Tibial nerve (tissue), 4 donors: ENCODE measurements at regions not wholly inside any gene's neighbourhood (a gene's known extent, or its start where the extent isn't known, plus 50 kb on each side); places are given as distances from the start of the nearest gene placed in this dataset.

Experiments
- DNase-seq, 2 donors: peaks; one replicate each; pipeline ENCODE4 v3.0.0-alpha.2; 2019; ENCODE audit warnings: low spot score in 2 of 2
- H3K27ac ChIP-seq, 4 donors: fragments of 200-600 bp; sonication (generic) in 3 of 4; one replicate each; pipeline ENCODE4 v1.5.1; 2017 to 2019; ENCODE audit warnings: mild to moderate bottlenecking in 1 of 4
- H3K27me3 ChIP-seq, 2 donors: fragments of 200-600 bp; sonication (generic) in 1 of 2; one replicate each; pipeline versions ENCODE4 v1.5.1 to v1.6.0; 2017 to 2019
- H3K36me3 ChIP-seq, 3 donors: fragments of 200-600 bp; sonication (generic); one replicate each; pipeline ENCODE4 v1.5.1; 2018 to 2019
- H3K4me1 ChIP-seq, 4 donors: fragments of 200-600 bp; sonication (generic) in 3 of 4; one replicate each; pipeline ENCODE4 v1.5.1; 2017 to 2019
- H3K4me3 ChIP-seq, 4 donors: fragments of 200-600 bp; sonication (generic) in 3 of 4; one replicate each; pipeline ENCODE4 v1.5.1; 2017 to 2019; ENCODE audit warnings: mild to moderate bottlenecking in 1 of 4, moderate library complexity in 1 of 4
- H3K9me3 ChIP-seq, 4 donors: fragments of 200-600 bp; sonication (generic) in 3 of 4; one replicate each; pipeline ENCODE4 v1.5.1; 2017 to 2019
- CTCF ChIP-seq, 5 experiments: fragments of 200-600 bp in 3 of 5; fragments of 450-650 bp in 2 of 5; sonication (generic) in 3 of 5; IDR thresholded peaks; one replicate each; pipeline ENCODE4 v1.5.1; 2016 to 2019; ENCODE audit warnings: antibody characterized with exemption in 5 of 5, mild to moderate bottlenecking in 3 of 5, moderate library complexity in 2 of 5
- EP300 ChIP-seq, 2 donors: sonication (generic); formaldehyde crosslinking; IDR thresholded peaks; one replicate each; pipeline ENCODE4 v1.6.1; 2017; ENCODE audit warnings: antibody characterized with exemption in 2 of 2, mild to moderate bottlenecking in 1 of 2
- POLR2A ChIP-seq, 2 donors: fragments of 450-650 bp; IDR thresholded peaks; one replicate each; pipeline ENCODE4 v1.6.1; 2017; ENCODE audit warnings: antibody characterized with exemption in 2 of 2, mild to moderate bottlenecking in 2 of 2, moderate library complexity in 2 of 2
- WGBS, 2 donors: methylation state at CpG; one replicate each; pipeline ENCODE4 v1.1.5; 2018; 5-methylcytosine and 5-hydroxymethylcytosine counted together

- H3K4me1 ChIP-seq: peaks cover 0 to 12% (median 0%) of the 10 kb centered on the region in 4 donors
- 43 to 44% methylated on average over 5 of the region's 5 CpGs for WGBS, 2 donors
- H3K27me3 ChIP-seq: no peaks in the 10 kb centered on the region
- no peak for TF ChIP-seq POLR2A (IDR thresholded peaks at IDR 0.05)
- no peak for TF ChIP-seq CTCF (IDR thresholded peaks at IDR 0.05)
- no peak for TF ChIP-seq EP300 (IDR thresholded peaks at IDR 0.05)
- H3K4me3 ChIP-seq: no peak overlapping the region
- DNase-seq: no peak
- no peaks in the 10 kb centered on the region for H3K9me3 ChIP-seq
- H3K36me3 ChIP-seq: no peaks in the 10 kb centered on the region
- H3K27ac ChIP-seq: no peak overlapping the region
These were observed 60.1 kb upstream of the WSB1 start for GRCh38 chr17:27233776-27234175.

- Histone ChIP-seq H3K27me3 (no peaks in the 10 kb centered on the region), H3K4me3 (no peak overlapping the region), H3K36me3 (no peaks in the 10 kb centered on the region), H3K4me1 (peaks cover 0 to 42% (median 11%) of the 10 kb centered on the region in 4 donors), H3K27ac (peak overlapping the region in 1 of 4 donors; percentile 25), H3K9me3 (no peaks in the 10 kb centered on the region)
- peak; percentile 88 to 98 for DNase-seq
- WGBS, 2 donors: 53 to 58% methylated on average over 3 of the region's 3 CpGs
- TF ChIP-seq POLR2A (IDR thresholded peaks at IDR 0.05): no peak
- TF ChIP-seq CTCF (IDR thresholded peaks at IDR 0.05): peak; percentile 91 to 94 (median 92)
- TF ChIP-seq EP300 (IDR thresholded peaks at IDR 0.05): peak in 1 of 2 donors; percentile 59
These were observed 57.1 kb upstream of the WSB1 start for GRCh38 chr17:27236717-27237315.

GRCh38 chr17:27237890-27238289 lies 56.0 kb upstream of the WSB1 start:
- no peak for DNase-seq
- Histone ChIP-seq H3K27ac (peak overlapping the region in 2 of 4 donors; percentile 92 to 94), H3K27me3 (no peaks in the 10 kb centered on the region), H3K9me3 (no peaks in the 10 kb centered on the region), H3K4me1 (peaks cover 0 to 53% (median 13%) of the 10 kb centered on the region in 4 donors), H3K4me3 (no peak overlapping the region), H3K36me3 (no peaks in the 10 kb centered on the region)
- no peak for TF ChIP-seq POLR2A (IDR thresholded peaks at IDR 0.05)
- no peak for TF ChIP-seq CTCF (IDR thresholded peaks at IDR 0.05)
- TF ChIP-seq EP300 (IDR thresholded peaks at IDR 0.05): no peak
- 81 to 90% methylated on average over 4 to 5 of the region's 7 CpGs for WGBS, 2 donors

GRCh38 chr17:27239046-27239445 lies 54.9 kb upstream of the WSB1 start:
- H3K4me3 ChIP-seq: no peak overlapping the region
- peaks cover 0 to 64% (median 17%) of the 10 kb centered on the region in 4 donors for H3K4me1 ChIP-seq
- H3K27me3 ChIP-seq: no peaks in the 10 kb centered on the region
- DNase-seq: no peak
- peak overlapping the region in 2 of 4 donors; percentile 92 to 94 for H3K27ac ChIP-seq
- TF ChIP-seq CTCF (IDR thresholded peaks at IDR 0.05): no peak
- peak in 1 of 2 donors; percentile 27 for TF ChIP-seq EP300 (IDR thresholded peaks at IDR 0.05)
- no peaks in the 10 kb centered on the region for H3K9me3 ChIP-seq
- WGBS, 2 donors: 71% methylated on average over 5 of the region's 5 CpGs
- no peaks in the 10 kb centered on the region for H3K36me3 ChIP-seq

GRCh38 chr17:27239584-27239983 lies 54.3 kb upstream of the WSB1 start:
- DNase-seq: no peak
- H3K27ac ChIP-seq: peak overlapping the region in 2 of 4 donors; percentile 92 to 94
- WGBS, 2 donors: 75 to 76% methylated on average over 7 of the region's 7 CpGs

More at GRCh38 chr17:27239584-27239983, 54.3 kb upstream of the WSB1 start:
- Histone ChIP-seq H3K27me3 (no peaks in the 10 kb centered on the region), H3K36me3 (no peaks in the 10 kb centered on the region), H3K4me1 (peaks cover 0 to 70% (median 21%) of the 10 kb centered on the region in 4 donors), H3K9me3 (no peaks in the 10 kb centered on the region), H3K4me3 (no peak overlapping the region)
- TF ChIP-seq EP300 (IDR thresholded peaks at IDR 0.05): no peak
- TF ChIP-seq CTCF (IDR thresholded peaks at IDR 0.05): no peak
- no peak for TF ChIP-seq POLR2A (IDR thresholded peaks at IDR 0.05)
